ENCODE measurements at regions not wholly inside any gene's neighbourhood (a gene's known extent, or its start where the extent isn't known, plus 50 kb on each side); places are given as distances from the start of the nearest gene placed in this dataset.

DNA sequence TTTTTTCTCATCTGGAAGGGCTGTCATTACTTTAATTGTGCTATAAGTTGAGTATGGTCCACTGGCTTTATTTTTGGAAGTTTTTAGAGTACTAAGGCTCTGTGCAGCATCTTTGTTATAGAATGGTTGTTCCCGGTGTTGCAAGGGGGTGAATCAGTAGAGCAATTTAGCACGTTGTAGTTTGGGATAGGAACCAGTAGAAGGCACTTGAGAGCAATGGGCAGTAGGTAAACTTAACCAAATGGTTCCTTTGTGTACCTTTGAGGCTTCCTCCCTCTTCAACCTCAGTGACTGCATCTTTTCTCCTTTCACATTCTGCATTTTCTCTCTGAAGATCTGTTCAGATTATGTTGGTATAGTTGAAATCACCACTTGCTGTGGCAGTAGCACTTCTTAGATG lies 238.2 kb upstream of the SYT4 start:
- no peaks in the 10 kb centered on the region for H3K4me1 ChIP-seq (ENCODE audit: control insufficient read depth, insufficient read depth, low read length)
- DNase-seq (ENCODE audit: low read depth, low spot score): no peak
- no peak overlapping the region for H3K4me3 ChIP-seq (ENCODE audit: low read length)
- no peaks in the 10 kb centered on the region for H3K27me3 ChIP-seq (ENCODE audit: control insufficient read depth, insufficient read depth, low read length)
- no CpG with 5 or more reads among the region's 2 CpGs for WGBS (ENCODE audit: insufficient coverage, insufficient read length)
- H3K27ac ChIP-seq (ENCODE audit: low read length): no peak overlapping the region
- peaks cover 5% of the 10 kb centered on the region for H3K9me3 ChIP-seq (ENCODE audit: control insufficient read depth, insufficient read depth, low read length)
- H3K36me3 ChIP-seq (ENCODE audit: control insufficient read depth, insufficient read depth, low read length): no peaks in the 10 kb centered on the region

DNA sequence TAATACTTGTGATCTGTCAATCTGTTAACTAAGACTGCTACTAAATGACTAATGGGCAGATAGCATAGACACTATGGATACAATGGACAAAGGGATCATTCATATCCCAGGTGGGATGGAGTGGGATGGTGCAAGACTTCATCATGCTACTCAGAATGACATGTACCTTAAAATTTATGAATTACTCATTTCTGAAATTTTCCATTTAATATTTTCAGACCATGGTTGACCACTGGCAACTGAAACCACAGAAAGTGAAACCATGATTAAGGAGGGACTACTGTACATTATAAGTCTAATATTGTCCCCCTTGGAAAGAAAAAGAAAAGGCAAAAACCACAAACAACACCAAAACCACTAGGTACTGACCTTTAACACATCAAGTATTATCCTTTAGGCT lies 247.0 kb upstream of the SYT4 start:
- H3K9me3 ChIP-seq (ENCODE audit: control insufficient read depth, insufficient read depth, low read length): no peaks in the 10 kb centered on the region
- DNase-seq (ENCODE audit: low read depth, low spot score): no peak
- no peaks in the 10 kb centered on the region for H3K36me3 ChIP-seq (ENCODE audit: control insufficient read depth, insufficient read depth, low read length)
- no peak overlapping the region for H3K27ac ChIP-seq (ENCODE audit: low read length)
- no peaks in the 10 kb centered on the region for H3K27me3 ChIP-seq (ENCODE audit: control insufficient read depth, insufficient read depth, low read length)
- no peak overlapping the region for H3K4me3 ChIP-seq (ENCODE audit: low read length)
- no peaks in the 10 kb centered on the region for H3K4me1 ChIP-seq (ENCODE audit: control insufficient read depth, insufficient read depth, low read length)

DNA sequence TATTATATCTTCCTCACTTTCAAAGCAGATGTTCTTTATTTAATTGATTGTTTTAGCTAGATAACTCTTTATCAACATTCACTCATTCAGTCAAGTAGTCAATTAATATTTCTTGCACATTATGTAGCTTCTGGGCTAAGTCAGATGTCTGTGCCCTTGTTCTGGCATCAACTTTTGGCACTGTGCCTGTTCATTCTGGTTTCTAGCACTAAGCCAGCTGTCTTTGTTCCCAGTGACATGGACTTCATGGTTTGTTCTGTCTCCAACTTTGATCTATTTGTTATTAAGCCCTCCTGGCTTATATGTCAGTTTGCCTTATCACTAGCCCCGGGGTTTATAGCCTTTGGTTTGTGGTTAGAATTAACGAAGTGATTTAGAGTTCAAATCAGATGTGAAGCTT lies 247.9 kb upstream of the SYT4 start:
- no peaks in the 10 kb centered on the region for H3K36me3 ChIP-seq (ENCODE audit: control insufficient read depth, insufficient read depth, low read length)
- H3K4me3 ChIP-seq (ENCODE audit: low read length): no peak overlapping the region
- no CpG with 5 or more reads among the region's 2 CpGs for WGBS (ENCODE audit: insufficient coverage, insufficient read length)
- H3K9me3 ChIP-seq (ENCODE audit: control insufficient read depth, insufficient read depth, low read length): no peaks in the 10 kb centered on the region
- no peak overlapping the region for H3K27ac ChIP-seq (ENCODE audit: low read length)
- no peaks in the 10 kb centered on the region for H3K27me3 ChIP-seq (ENCODE audit: control insufficient read depth, insufficient read depth, low read length)
- H3K4me1 ChIP-seq (ENCODE audit: control insufficient read depth, insufficient read depth, low read length): no peaks in the 10 kb centered on the region
- DNase-seq (ENCODE audit: low read depth, low spot score): no peak

DNA sequence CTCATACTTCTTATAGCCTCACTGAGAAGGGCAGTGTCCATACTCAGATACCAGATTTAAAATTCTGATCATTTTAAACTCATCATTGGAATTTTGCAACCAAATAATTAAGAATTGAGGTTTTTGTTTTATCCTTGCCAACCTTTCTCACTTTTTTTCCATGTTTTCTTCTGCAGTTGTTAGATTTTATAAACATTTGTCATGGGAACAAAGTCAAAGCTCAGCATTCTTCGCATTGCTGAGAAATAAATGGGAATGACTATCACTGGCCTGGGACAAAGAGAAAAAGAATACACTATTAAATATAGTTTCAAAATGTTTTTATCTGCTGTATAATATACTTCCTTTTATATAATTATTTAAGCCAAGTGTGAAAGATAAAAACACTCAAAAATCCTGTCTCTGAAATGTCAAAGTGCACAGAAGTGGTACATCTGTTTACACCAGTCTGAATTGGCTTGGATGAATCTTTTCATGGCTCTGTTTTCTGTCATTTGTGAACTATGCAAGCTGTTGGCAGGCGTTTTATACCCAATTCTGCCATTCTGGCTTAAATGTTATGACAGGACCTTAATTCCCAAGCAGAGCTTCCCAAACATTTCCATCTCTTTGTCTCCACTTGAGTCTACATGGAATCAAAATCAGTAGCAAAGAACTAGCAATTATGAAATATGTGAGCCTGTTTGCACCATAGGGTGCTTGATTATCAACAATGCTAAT lies 249.3 kb upstream of the SYT4 start:
- no peaks in the 10 kb centered on the region for H3K27me3 ChIP-seq (ENCODE audit: control insufficient read depth, insufficient read depth, low read length)
- H3K36me3 ChIP-seq (ENCODE audit: control insufficient read depth, insufficient read depth, low read length): no peaks in the 10 kb centered on the region
- H3K9me3 ChIP-seq (ENCODE audit: control insufficient read depth, insufficient read depth, low read length): no peaks in the 10 kb centered on the region
- H3K4me1 ChIP-seq (ENCODE audit: control insufficient read depth, insufficient read depth, low read length): no peaks in the 10 kb centered on the region
- no peak for DNase-seq (ENCODE audit: low read depth, low spot score)
- no peak overlapping the region for H3K4me3 ChIP-seq (ENCODE audit: low read length)
- no peak overlapping the region for H3K27ac ChIP-seq (ENCODE audit: low read length)
- no CpG with 5 or more reads among the region's 2 CpGs for WGBS (ENCODE audit: insufficient coverage, insufficient read length)

DNA sequence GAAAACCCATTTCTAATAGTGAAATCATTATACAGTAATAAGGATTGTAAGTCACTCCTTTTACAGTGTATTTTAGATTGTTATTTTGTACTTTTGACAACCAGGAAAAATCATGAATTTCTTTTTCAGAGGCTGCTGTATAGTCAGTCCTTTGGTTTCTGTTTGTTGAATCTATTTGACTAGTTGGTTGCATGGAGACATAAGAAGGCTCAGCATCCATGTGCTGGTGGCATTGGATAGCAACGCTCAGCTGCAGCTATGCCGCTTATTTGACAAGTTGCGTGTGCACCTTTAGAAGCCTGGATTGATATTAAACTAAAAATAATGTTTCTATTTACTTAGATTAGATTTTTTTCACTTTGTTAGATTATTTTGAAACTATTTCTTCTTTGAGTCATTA lies 254.1 kb upstream of the SYT4 start:
- H3K27me3 ChIP-seq (ENCODE audit: control insufficient read depth, insufficient read depth, low read length): no peaks in the 10 kb centered on the region
- no peak overlapping the region for H3K4me3 ChIP-seq (ENCODE audit: low read length)
- H3K27ac ChIP-seq (ENCODE audit: low read length): no peak overlapping the region
- DNase-seq (ENCODE audit: low read depth, low spot score): no peak
- H3K9me3 ChIP-seq (ENCODE audit: control insufficient read depth, insufficient read depth, low read length): no peaks in the 10 kb centered on the region
- H3K36me3 ChIP-seq (ENCODE audit: control insufficient read depth, insufficient read depth, low read length): no peaks in the 10 kb centered on the region
- no CpG with 5 or more reads among the region's 3 CpGs for WGBS (ENCODE audit: insufficient coverage, insufficient read length)
- no peaks in the 10 kb centered on the region for H3K4me1 ChIP-seq (ENCODE audit: control insufficient read depth, insufficient read depth, low read length)

DNA sequence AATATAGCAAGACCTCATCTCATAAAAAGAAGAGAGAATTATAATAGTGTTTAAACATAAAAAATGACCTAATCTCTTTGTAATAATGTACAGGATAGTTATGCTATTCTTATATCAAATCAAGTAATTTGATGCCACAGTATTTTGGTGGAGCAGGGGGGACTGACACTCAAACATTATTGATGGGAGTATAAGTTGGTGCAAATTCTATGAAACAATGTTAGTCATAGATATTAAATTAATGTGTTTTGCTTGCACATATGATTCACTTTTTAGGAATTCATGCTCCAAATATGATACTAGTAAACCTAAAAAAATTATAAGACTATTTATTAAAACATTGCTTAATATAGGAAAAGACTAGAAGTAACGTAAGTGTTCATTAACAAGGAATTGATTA lies 256.1 kb upstream of the SYT4 start:
- Histone ChIP-seq H3K4me3 (ENCODE audit: low read length) (no peak overlapping the region), H3K36me3 (ENCODE audit: control insufficient read depth, insufficient read depth, low read length) (no peaks in the 10 kb centered on the region), H3K27ac (ENCODE audit: low read length) (no peak overlapping the region), H3K4me1 (ENCODE audit: control insufficient read depth, insufficient read depth, low read length) (no peaks in the 10 kb centered on the region), H3K27me3 (ENCODE audit: control insufficient read depth, insufficient read depth, low read length) (no peaks in the 10 kb centered on the region), H3K9me3 (ENCODE audit: control insufficient read depth, insufficient read depth, low read length) (no peaks in the 10 kb centered on the region)
- 100% methylated on average over 1 of the region's 1 CpG for WGBS (ENCODE audit: insufficient coverage, insufficient read length)
- DNase-seq (ENCODE audit: low read depth, low spot score): no peak

DNA sequence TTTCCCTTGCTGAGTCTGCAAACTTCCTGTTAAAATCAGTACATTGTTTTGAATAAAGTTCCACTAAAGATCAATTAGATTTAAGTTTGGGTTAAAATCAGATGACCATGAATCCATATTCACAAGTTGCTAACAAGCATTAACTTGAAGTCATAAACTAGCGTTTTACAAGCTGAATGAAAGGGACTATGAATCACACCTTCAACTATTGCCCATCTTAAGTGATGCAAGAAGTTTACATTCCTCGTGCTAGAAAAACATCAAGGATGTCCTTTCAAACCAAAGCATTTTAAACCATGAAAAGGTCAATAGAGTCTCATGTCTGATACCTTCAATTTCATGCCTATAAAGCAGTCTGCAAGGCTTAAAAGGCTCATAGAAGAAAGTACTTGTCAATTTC lies 257.2 kb upstream of the SYT4 start:
- H3K4me3 ChIP-seq (ENCODE audit: low read length): no peak overlapping the region
- H3K36me3 ChIP-seq (ENCODE audit: control insufficient read depth, insufficient read depth, low read length): no peaks in the 10 kb centered on the region
- WGBS (ENCODE audit: insufficient coverage, insufficient read length): no CpG with 5 or more reads among the region's 2 CpGs
- no peaks in the 10 kb centered on the region for H3K27me3 ChIP-seq (ENCODE audit: control insufficient read depth, insufficient read depth, low read length)
- no peaks in the 10 kb centered on the region for H3K4me1 ChIP-seq (ENCODE audit: control insufficient read depth, insufficient read depth, low read length)
- no peaks in the 10 kb centered on the region for H3K9me3 ChIP-seq (ENCODE audit: control insufficient read depth, insufficient read depth, low read length)
- DNase-seq (ENCODE audit: low read depth, low spot score): no peak
- no peak overlapping the region for H3K27ac ChIP-seq (ENCODE audit: low read length)

DNA sequence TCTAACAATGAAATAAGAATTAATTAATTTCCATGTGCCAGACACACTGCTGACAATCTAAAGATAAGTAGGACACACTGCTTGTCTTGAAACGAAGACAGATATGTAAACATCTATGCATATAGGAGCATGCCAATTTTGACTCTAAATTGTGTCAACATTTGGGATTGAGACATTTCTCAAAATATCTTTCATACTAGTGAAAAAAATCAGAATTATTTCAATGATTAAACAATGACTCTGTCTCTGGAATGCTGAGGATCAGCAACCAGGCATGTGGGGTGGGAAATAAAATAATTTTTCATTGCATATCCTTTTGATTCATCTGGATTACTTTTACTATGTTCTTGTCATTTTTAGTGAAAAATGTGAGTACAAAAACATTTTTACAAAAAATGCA lies 262.6 kb upstream of the SYT4 start:
- no peaks in the 10 kb centered on the region for H3K4me1 ChIP-seq (ENCODE audit: control insufficient read depth, insufficient read depth, low read length)
- no peak overlapping the region for H3K4me3 ChIP-seq (ENCODE audit: low read length)
- no peak overlapping the region for H3K27ac ChIP-seq (ENCODE audit: low read length)
- H3K9me3 ChIP-seq (ENCODE audit: control insufficient read depth, insufficient read depth, low read length): no peaks in the 10 kb centered on the region
- no peaks in the 10 kb centered on the region for H3K27me3 ChIP-seq (ENCODE audit: control insufficient read depth, insufficient read depth, low read length)
- no peaks in the 10 kb centered on the region for H3K36me3 ChIP-seq (ENCODE audit: control insufficient read depth, insufficient read depth, low read length)
- DNase-seq (ENCODE audit: low read depth, low spot score): no peak
- no CpG with 5 or more reads among the region's 1 CpG for WGBS (ENCODE audit: insufficient coverage, insufficient read length)

DNA sequence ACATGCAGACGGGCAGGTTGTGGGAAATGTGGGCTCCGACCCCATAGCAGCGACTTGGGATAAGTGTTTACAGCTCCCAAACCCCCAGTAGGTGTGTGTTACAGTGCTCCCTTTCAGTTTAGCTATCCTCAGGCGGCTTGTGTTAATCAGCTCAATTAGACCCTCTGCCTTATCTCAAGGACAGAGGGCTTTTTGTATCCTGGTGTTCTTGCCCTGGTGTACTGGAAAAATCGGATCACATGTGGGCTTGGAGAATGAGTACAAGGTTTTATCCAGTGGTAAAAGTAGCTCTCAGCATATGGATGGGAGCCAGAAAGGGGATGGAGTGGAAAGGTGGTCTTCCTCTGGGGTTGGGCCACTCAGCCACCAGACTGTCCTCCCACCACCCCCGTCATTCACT lies 264.7 kb upstream of the SYT4 start:
- no peak for DNase-seq (ENCODE audit: low read depth, low spot score)
- Histone ChIP-seq H3K4me1 (ENCODE audit: control insufficient read depth, insufficient read depth, low read length) (no peaks in the 10 kb centered on the region), H3K9me3 (ENCODE audit: control insufficient read depth, insufficient read depth, low read length) (no peaks in the 10 kb centered on the region), H3K27ac (ENCODE audit: low read length) (no peak overlapping the region), H3K4me3 (ENCODE audit: low read length) (no peak overlapping the region), H3K36me3 (ENCODE audit: control insufficient read depth, insufficient read depth, low read length) (no peaks in the 10 kb centered on the region), H3K27me3 (ENCODE audit: control insufficient read depth, insufficient read depth, low read length) (no peaks in the 10 kb centered on the region)
- no CpG with 5 or more reads among the region's 6 CpGs for WGBS (ENCODE audit: insufficient coverage, insufficient read length)

DNA sequence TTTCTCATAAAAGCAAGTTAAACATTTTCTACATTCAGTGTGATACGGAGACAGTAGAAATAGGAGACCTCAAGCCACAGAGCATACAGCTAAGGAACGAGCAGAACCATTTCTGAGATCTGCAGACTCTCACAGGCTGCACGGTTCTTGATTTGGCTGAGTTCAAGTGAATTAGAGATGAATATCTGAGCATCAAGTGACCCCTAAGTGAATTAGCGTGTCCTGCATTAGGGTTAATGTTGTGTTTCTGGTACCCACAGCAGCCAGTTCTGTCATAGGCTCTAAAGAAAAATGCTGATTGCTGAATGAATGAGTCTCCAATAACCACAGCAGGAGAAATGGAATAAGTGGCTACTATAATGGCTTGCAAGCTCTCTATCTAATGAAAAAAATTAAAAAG lies 265.9 kb upstream of the SYT4 start:
- DNase-seq (ENCODE audit: low read depth, low spot score): no peak
- H3K9me3 ChIP-seq (ENCODE audit: control insufficient read depth, insufficient read depth, low read length): no peaks in the 10 kb centered on the region
- H3K27me3 ChIP-seq (ENCODE audit: control insufficient read depth, insufficient read depth, low read length): no peaks in the 10 kb centered on the region
- WGBS (ENCODE audit: insufficient coverage, insufficient read length): no CpG with 5 or more reads among the region's 4 CpGs
- H3K4me3 ChIP-seq (ENCODE audit: low read length): no peak overlapping the region
- no peaks in the 10 kb centered on the region for H3K36me3 ChIP-seq (ENCODE audit: control insufficient read depth, insufficient read depth, low read length)
- no peaks in the 10 kb centered on the region for H3K4me1 ChIP-seq (ENCODE audit: control insufficient read depth, insufficient read depth, low read length)
- H3K27ac ChIP-seq (ENCODE audit: low read length): no peak overlapping the region

DNA sequence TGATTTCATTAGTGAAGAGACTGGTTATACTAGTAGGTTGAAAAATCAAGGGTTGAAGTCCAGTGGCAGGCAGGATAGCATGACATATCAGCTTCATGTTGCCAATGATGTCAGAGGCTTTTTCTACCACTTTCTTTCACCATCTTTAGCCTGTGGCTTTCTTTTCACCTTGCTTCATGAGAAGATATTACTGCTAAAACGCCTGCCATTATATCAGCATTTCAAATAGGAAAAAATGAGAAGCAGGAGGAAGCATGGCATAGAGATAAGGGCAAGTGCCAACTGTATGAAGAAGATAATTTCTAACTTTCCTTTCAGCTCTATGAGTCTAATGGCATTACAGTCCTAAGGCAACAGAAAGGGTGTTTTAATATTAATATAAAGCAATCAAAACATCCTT lies 270.2 kb upstream of the SYT4 start:
- no peak for DNase-seq (ENCODE audit: low read depth, low spot score)
- no CpG with 5 or more reads among the region's 1 CpG for WGBS (ENCODE audit: insufficient coverage, insufficient read length)
- H3K27ac ChIP-seq (ENCODE audit: low read length): no peak overlapping the region
- no peak overlapping the region for H3K4me3 ChIP-seq (ENCODE audit: low read length)
- H3K4me1 ChIP-seq (ENCODE audit: control insufficient read depth, insufficient read depth, low read length): no peaks in the 10 kb centered on the region
- no peaks in the 10 kb centered on the region for H3K36me3 ChIP-seq (ENCODE audit: control insufficient read depth, insufficient read depth, low read length)
- no peaks in the 10 kb centered on the region for H3K9me3 ChIP-seq (ENCODE audit: control insufficient read depth, insufficient read depth, low read length)
- no peaks in the 10 kb centered on the region for H3K27me3 ChIP-seq (ENCODE audit: control insufficient read depth, insufficient read depth, low read length)
